Vagina (tissue), 2 donors: ENCODE measurements at regions not wholly inside any gene's neighbourhood (a gene's known extent, or its start where the extent isn't known, plus 50 kb on each side); places are given as distances from the start of the nearest gene placed in this dataset.

ENCODE experiments used
- POLR2AphosphoS5 ChIP-seq, 2 donors: sonication (generic); formaldehyde crosslinking; IDR thresholded peaks; one replicate each; pipeline ENCODE4 v1.9.0; 2017; ENCODE audit warnings: antibody characterized with exemption in 2 of 2, mild to moderate bottlenecking in 2 of 2, low read depth in 1 of 2; ENCODE audit not compliant: insufficient read depth in 1 of 2
- TF ChIP-seq, protein P1 (sequence below), 3 experiments: fragments of 450-650 bp in 2 of 3; fragments of 200-600 bp in 1 of 3; sonication (generic) in 1 of 3; IDR thresholded peaks; one replicate each; pipeline ENCODE4 v1.5.1; 2017 to 2019; ENCODE audit warnings: antibody characterized with exemption in 3 of 3, mild to moderate bottlenecking in 2 of 3, moderate library complexity in 2 of 3

DNA sequence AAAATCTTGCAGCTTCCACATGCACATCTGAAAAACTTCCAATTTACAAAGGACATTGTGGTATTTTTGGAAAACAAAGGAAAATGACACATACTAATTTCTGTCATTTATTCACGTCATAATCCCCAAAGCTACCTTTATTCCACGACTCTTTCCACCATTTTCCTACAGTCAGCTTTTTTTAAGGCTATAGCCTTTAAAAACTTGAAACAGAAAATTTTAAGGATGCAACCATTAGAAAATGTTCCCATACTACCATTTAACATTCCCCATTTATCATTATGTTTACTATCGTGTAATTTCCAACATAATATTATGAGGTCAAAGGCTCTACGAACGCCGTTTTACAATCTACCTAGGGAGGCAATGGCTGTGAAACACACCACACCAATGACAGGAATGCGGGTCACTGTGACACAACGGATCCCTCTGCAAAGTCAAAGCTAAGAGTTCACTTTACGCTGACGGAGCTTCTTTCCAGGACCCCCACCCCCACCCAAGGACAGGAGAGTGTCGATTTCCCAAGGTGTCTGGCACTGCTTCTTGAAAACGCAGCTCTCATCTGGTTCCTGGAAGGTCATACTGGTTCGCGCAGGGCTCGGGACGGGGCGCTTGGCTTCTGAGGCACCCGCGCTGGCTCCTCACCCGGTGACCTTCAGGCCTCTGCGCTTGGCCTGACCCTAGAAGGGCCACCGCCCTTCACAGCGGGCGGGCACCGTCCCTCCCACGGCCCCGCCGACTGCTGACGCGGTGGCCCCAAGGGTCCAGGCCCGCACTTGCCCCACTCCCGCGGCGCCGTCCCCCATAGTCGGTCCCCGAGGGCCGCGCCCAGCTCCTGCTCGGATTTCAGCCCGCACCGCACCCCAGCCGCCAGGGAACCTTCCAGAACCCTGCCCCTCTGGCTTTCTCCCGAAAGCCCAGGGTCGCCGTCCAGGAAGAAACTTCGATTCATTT, 50.5 kb upstream of the ATF3 start:
- TF ChIP-seq POLR2AphosphoS5 (IDR thresholded peaks at IDR 0.05; ENCODE audit: insufficient read depth in 1 of 2, low read depth in 1 of 2): no peak
- TF ChIP-seq, protein P1, sequence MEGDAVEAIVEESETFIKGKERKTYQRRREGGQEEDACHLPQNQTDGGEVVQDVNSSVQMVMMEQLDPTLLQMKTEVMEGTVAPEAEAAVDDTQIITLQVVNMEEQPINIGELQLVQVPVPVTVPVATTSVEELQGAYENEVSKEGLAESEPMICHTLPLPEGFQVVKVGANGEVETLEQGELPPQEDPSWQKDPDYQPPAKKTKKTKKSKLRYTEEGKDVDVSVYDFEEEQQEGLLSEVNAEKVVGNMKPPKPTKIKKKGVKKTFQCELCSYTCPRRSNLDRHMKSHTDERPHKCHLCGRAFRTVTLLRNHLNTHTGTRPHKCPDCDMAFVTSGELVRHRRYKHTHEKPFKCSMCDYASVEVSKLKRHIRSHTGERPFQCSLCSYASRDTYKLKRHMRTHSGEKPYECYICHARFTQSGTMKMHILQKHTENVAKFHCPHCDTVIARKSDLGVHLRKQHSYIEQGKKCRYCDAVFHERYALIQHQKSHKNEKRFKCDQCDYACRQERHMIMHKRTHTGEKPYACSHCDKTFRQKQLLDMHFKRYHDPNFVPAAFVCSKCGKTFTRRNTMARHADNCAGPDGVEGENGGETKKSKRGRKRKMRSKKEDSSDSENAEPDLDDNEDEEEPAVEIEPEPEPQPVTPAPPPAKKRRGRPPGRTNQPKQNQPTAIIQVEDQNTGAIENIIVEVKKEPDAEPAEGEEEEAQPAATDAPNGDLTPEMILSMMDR (IDR thresholded peaks at IDR 0.05): no peak
